PFSK-1 (cell line): ENCODE measurements at regions not wholly inside any gene's neighbourhood (a gene's known extent, or its start where the extent isn't known, plus 50 kb on each side); places are given as distances from the start of the nearest gene placed in this dataset.

ENCODE experiments used
- FOXP2 ChIP-seq: optimal IDR thresholded peaks from 2 replicates; pipeline ENCODE3; 2011; ENCODE audit warnings: borderline replicate concordance, control low read depth, inconsistent platforms; ENCODE audit not compliant: insufficient read depth; ENCODE audit errors: extremely low read length, extremely low read depth
- POLR2AphosphoS5 ChIP-seq: IDR thresholded peaks from 2 replicates; pipeline ENCODE4 v1.6.1; 2012; ENCODE audit warnings: low read depth, mild to moderate bottlenecking, control low read depth, low read length, moderate library complexity
- REST ChIP-seq, 2 experiments: IDR thresholded peaks; 2 replicates each; pipeline versions ENCODE4 v1.6.1 to v1.8.0; 2011 to 2012; ENCODE audit warnings: low read depth in 2 of 2, low read length in 2 of 2, control low read depth in 1 of 2, inconsistent platforms in 1 of 2, mild to moderate bottlenecking in 1 of 2, moderate library complexity in 1 of 2; ENCODE audit not compliant: insufficient read depth in 1 of 2
- SIN3A ChIP-seq: IDR thresholded peaks from 2 replicates; pipeline ENCODE4 v1.6.1; 2012; ENCODE audit warnings: mild to moderate bottlenecking, low read length, moderate library complexity, borderline replicate concordance; ENCODE audit not compliant: insufficient read depth
- TAF1 ChIP-seq: IDR thresholded peaks from 2 replicates; pipeline ENCODE4 v1.6.1; 2012; ENCODE audit warnings: low read length, control low read depth, borderline replicate concordance; ENCODE audit not compliant: insufficient read depth

- TF ChIP-seq TAF1: no peak
- TF ChIP-seq POLR2AphosphoS5: no peak
- no peak for TF ChIP-seq SIN3A
- no peak for TF ChIP-seq FOXP2
- TF ChIP-seq REST (IDR thresholded peaks at IDR 0.05; ENCODE audit: insufficient read depth in 1 of 2, low read depth in 2 of 2, low read length in 2 of 2): no peak
These were observed 904.8 kb downstream of the PDHA2 start for GRCh38 chr4:96744676-96745075.

GRCh38 chr4:96753216-96753615 lies 913.3 kb downstream of the PDHA2 start:
- TF ChIP-seq FOXP2: no peak
- no peak for TF ChIP-seq REST (IDR thresholded peaks at IDR 0.05; ENCODE audit: insufficient read depth in 1 of 2, low read depth in 2 of 2, low read length in 2 of 2)
- TF ChIP-seq SIN3A: no peak
- TF ChIP-seq POLR2AphosphoS5: no peak
- TF ChIP-seq TAF1: no peak

GRCh38 chr4:96755569-96756484 lies 915.9 kb downstream of the PDHA2 start:
- no peak for TF ChIP-seq FOXP2

GRCh38 chr4:96756584-96756983 lies 916.7 kb downstream of the PDHA2 start:
- TF ChIP-seq REST (IDR thresholded peaks at IDR 0.05; ENCODE audit: insufficient read depth in 1 of 2, low read depth in 2 of 2, low read length in 2 of 2) (no peak), TAF1 (no peak), SIN3A (no peak), FOXP2 (no peak), POLR2AphosphoS5 (no peak)

GRCh38 chr4:96763546-96763945 lies 923.7 kb downstream of the PDHA2 start:
- no peak for TF ChIP-seq REST (IDR thresholded peaks at IDR 0.05; ENCODE audit: insufficient read depth in 1 of 2, low read depth in 2 of 2, low read length in 2 of 2)
- no peak for TF ChIP-seq SIN3A
- TF ChIP-seq TAF1: no peak
- TF ChIP-seq POLR2AphosphoS5: no peak
- no peak for TF ChIP-seq FOXP2
